Activated naive CD4-positive, alpha-beta T cell treated with anti-CD3 and anti-CD28 coated beads for 36 hours (primary cell): ENCODE measurements at regions not wholly inside any gene's neighbourhood (a gene's known extent, or its start where the extent isn't known, plus 50 kb on each side); places are given as distances from the start of the nearest gene placed in this dataset.

Experiments
- CTCF ChIA-PET: fragments of 350-600 bp; sonication (Branson Sonifier 250); formaldehyde crosslinking; loops from one replicate; lab custom pipeline; 2021; ENCODE audit warnings: antibody characterized with exemption; lab: Charles Lee
- DNase-seq: peaks from one replicate; pipeline ENCODE4 v3.0.0-alpha.2; 2020
- H3K27ac Mint-ChIP-seq: one replicate; pipeline ENCODE4 v1.8.0; 2021; ENCODE audit warnings: mild to moderate bottlenecking, mixed read lengths
- H3K27me3 Mint-ChIP-seq: one replicate; pipeline ENCODE4 v1.8.0; 2021; ENCODE audit warnings: low read depth, mixed read lengths
- H3K36me3 Mint-ChIP-seq: one replicate; pipeline ENCODE4 v1.8.0; 2021; ENCODE audit warnings: low read depth, mixed read lengths
- H3K4me1 Mint-ChIP-seq: one replicate; pipeline ENCODE4 v1.8.0; 2021; ENCODE audit warnings: low read depth, mixed read lengths
- H3K4me3 Mint-ChIP-seq: one replicate; pipeline ENCODE4 v1.8.0; 2021; ENCODE audit warnings: mild to moderate bottlenecking, moderate library complexity, mixed read lengths
- H3K9me3 Mint-ChIP-seq: one replicate; pipeline ENCODE4 v1.8.0; 2021; ENCODE audit warnings: mixed read lengths
- intact Hi-C: fragments of 100-400 bp; cut with micrococcal nuclease; formaldehyde crosslinking; loops from one replicate; pipeline ENCODE4 v1.15.1; 2023

GRCh38 chr17:51371732-51372151, 111.4 kb downstream of the UTP18 start:
- Mint-ChIP-seq H3K27ac (no peak overlapping the region), H3K4me3 (peak overlapping the region; percentile 31), H3K36me3 (no peaks in the 10 kb centered on the region), H3K9me3 (no peaks in the 10 kb centered on the region), H3K4me1 (peaks cover 20% of the 10 kb centered on the region), H3K27me3 (no peaks in the 10 kb centered on the region)
- CTCF ChIA-PET: interaction anchor here (0.6 to 3.1 kb wide), 47 partner anchors 9 to 1294 kb away, joined by 3 to 89 read pairs (median 4); no protein-coding TSS in a partner anchor
- intact Hi-C loops: loop anchor here (1.0 to 5.0 kb wide), 10 partner anchors 49 to 735 kb away; no protein-coding TSS in a partner anchor
- DNase-seq: peak; percentile 78

- Mint-ChIP-seq H3K27ac (no peak overlapping the region), H3K4me3 (peak overlapping the region; percentile 31), H3K27me3 (no peaks in the 10 kb centered on the region), H3K36me3 (no peaks in the 10 kb centered on the region), H3K9me3 (no peaks in the 10 kb centered on the region), H3K4me1 (peaks cover 20% of the 10 kb centered on the region)
- intact Hi-C loops: loop anchor here (2.0 to 5.0 kb wide), 4 partner anchors 50 to 375 kb away; no protein-coding TSS in a partner anchor
- peak; percentile 23 for DNase-seq
- CTCF ChIA-PET: interaction anchor here (0.7 to 3.1 kb wide), 36 partner anchors 8 to 733 kb away, joined by 3 to 89 read pairs (median 4); no protein-coding TSS in a partner anchor
Measured at GRCh38 chr17:51372345-51373004, 112.1 kb downstream of the UTP18 start.

GRCh38 chr17:51373489-51374152, 113.3 kb downstream of the UTP18 start:
- intact Hi-C loops: loop anchor here (2.0 to 5.0 kb wide), 4 partner anchors 51 to 374 kb away; no protein-coding TSS in a partner anchor
- Mint-ChIP-seq H3K27ac (no peak overlapping the region), H3K4me3 (no peak overlapping the region), H3K36me3 (no peaks in the 10 kb centered on the region), H3K4me1 (peaks cover 20% of the 10 kb centered on the region), H3K27me3 (no peaks in the 10 kb centered on the region), H3K9me3 (no peaks in the 10 kb centered on the region)
- no peak for DNase-seq
- CTCF ChIA-PET: interaction anchor here (0.7 to 1.9 kb wide), 7 partner anchors 56 to 733 kb away, joined by 3 to 11 read pairs (median 4); no protein-coding TSS in a partner anchor

GRCh38 chr17:51374209-51374608, 113.9 kb downstream of the UTP18 start:
- DNase-seq: no peak
- Mint-ChIP-seq H3K4me3 (no peak overlapping the region), H3K9me3 (no peaks in the 10 kb centered on the region), H3K27me3 (no peaks in the 10 kb centered on the region), H3K4me1 (peaks cover 20% of the 10 kb centered on the region), H3K27ac (no peak overlapping the region), H3K36me3 (no peaks in the 10 kb centered on the region)
- CTCF ChIA-PET: interaction anchor here (0.9 to 1.9 kb wide), 5 partner anchors 56 to 166 kb away, joined by 4 to 11 read pairs (median 4); no protein-coding TSS in a partner anchor
- intact Hi-C loops: loop anchor here (5.0 kb wide), 1 partner anchor 373 kb away; no protein-coding TSS in a partner anchor

GRCh38 chr17:51375771-51376170, 115.4 kb downstream of the UTP18 start:
- no peak for DNase-seq
- Mint-ChIP-seq H3K4me3 (no peak overlapping the region), H3K4me1 (peaks cover 20% of the 10 kb centered on the region), H3K36me3 (no peaks in the 10 kb centered on the region), H3K27ac (no peak overlapping the region), H3K9me3 (no peaks in the 10 kb centered on the region), H3K27me3 (no peaks in the 10 kb centered on the region)
- CTCF ChIA-PET: interaction anchor here (0.6 to 1.3 kb wide), 3 partner anchors 160 to 358 kb away, joined by 4 to 7 read pairs (median 6); no protein-coding TSS in a partner anchor
- intact Hi-C loops: no loop called here

- Mint-ChIP-seq H3K27ac (no peak overlapping the region), H3K4me1 (peaks cover 17% of the 10 kb centered on the region), H3K4me3 (no peak overlapping the region), H3K9me3 (no peaks in the 10 kb centered on the region), H3K27me3 (no peaks in the 10 kb centered on the region), H3K36me3 (no peaks in the 10 kb centered on the region)
- intact Hi-C loops: no loop called here
- no peak for DNase-seq
- CTCF ChIA-PET: interaction anchor here (1.1 to 1.3 kb wide), 2 partner anchors 159 to 162 kb away, joined by 4 to 6 read pairs; no protein-coding TSS in a partner anchor
Measured at GRCh38 chr17:51376739-51377138, 116.4 kb downstream of the UTP18 start.

GRCh38 chr17:51381262-51381661, 120.9 kb downstream of the UTP18 start:
- Mint-ChIP-seq H3K9me3 (no peaks in the 10 kb centered on the region), H3K4me1 (peaks cover 4% of the 10 kb centered on the region), H3K27ac (no peak overlapping the region), H3K27me3 (no peaks in the 10 kb centered on the region), H3K36me3 (no peaks in the 10 kb centered on the region), H3K4me3 (no peak overlapping the region)
- no peak for DNase-seq
- intact Hi-C loops: no loop called here
- CTCF ChIA-PET: interaction anchor here (1.5 to 1.6 kb wide), 2 partner anchors 9 to 155 kb away, joined by 5 to 6 read pairs; no protein-coding TSS in a partner anchor

GRCh38 chr17:51385208-51385607, 124.9 kb downstream of the UTP18 start:
- DNase-seq: no peak
- no peak overlapping the region for H3K27ac Mint-ChIP-seq
- CTCF ChIA-PET: no interaction called here
- H3K9me3 Mint-ChIP-seq: no peaks in the 10 kb centered on the region
- no peaks in the 10 kb centered on the region for H3K27me3 Mint-ChIP-seq
- peaks cover 3% of the 10 kb centered on the region for H3K4me1 Mint-ChIP-seq
- intact Hi-C loops: no loop called here
- H3K36me3 Mint-ChIP-seq: no peaks in the 10 kb centered on the region
- H3K4me3 Mint-ChIP-seq: no peak overlapping the region

GRCh38 chr17:51387582-51387981, 127.2 kb downstream of the UTP18 start:
- Mint-ChIP-seq H3K4me1 (peaks cover 3% of the 10 kb centered on the region), H3K9me3 (no peaks in the 10 kb centered on the region), H3K27me3 (no peaks in the 10 kb centered on the region), H3K36me3 (no peaks in the 10 kb centered on the region), H3K27ac (no peak overlapping the region), H3K4me3 (no peak overlapping the region)
- intact Hi-C loops: no loop called here
- CTCF ChIA-PET: interaction anchor here (1.4 kb wide), 1 partner anchor 16 kb away, joined by 5 read pairs; no protein-coding TSS in a partner anchor
- no peak for DNase-seq

GRCh38 chr17:51387986-51388385, 127.6 kb downstream of the UTP18 start:
- Mint-ChIP-seq H3K36me3 (no peaks in the 10 kb centered on the region), H3K27me3 (no peaks in the 10 kb centered on the region), H3K4me3 (no peak overlapping the region), H3K27ac (no peak overlapping the region), H3K9me3 (no peaks in the 10 kb centered on the region), H3K4me1 (peaks cover 3% of the 10 kb centered on the region)
- CTCF ChIA-PET: interaction anchor here (1.4 kb wide), 1 partner anchor 16 kb away, joined by 5 read pairs; no protein-coding TSS in a partner anchor
- DNase-seq: no peak
- intact Hi-C loops: no loop called here

GRCh38 chr17:51389875-51390274, 129.5 kb downstream of the UTP18 start:
- Mint-ChIP-seq H3K36me3 (no peaks in the 10 kb centered on the region), H3K27me3 (no peaks in the 10 kb centered on the region), H3K4me1 (peaks cover 3% of the 10 kb centered on the region), H3K27ac (no peak overlapping the region), H3K4me3 (no peak overlapping the region), H3K9me3 (no peaks in the 10 kb centered on the region)
- no peak for DNase-seq
- CTCF ChIA-PET: interaction anchor here (2.4 kb wide), 1 partner anchor 146 kb away, joined by 6 read pairs; no protein-coding TSS in a partner anchor
- intact Hi-C loops: no loop called here
